IMR-90 (cell line): ENCODE measurements at regions not wholly inside any gene's neighbourhood (a gene's known extent, or its start where the extent isn't known, plus 50 kb on each side); places are given as distances from the start of the nearest gene placed in this dataset.
A peak's percentile ranks its signal among the peaks of the same experiment; 100 is the strongest.

Experiments used
- ATAC-seq: fragments of 200-7000 bp; cut with Tn5 transposase; 2 replicates; pipeline ENCODE4 v1.9.1; 2020; ENCODE audit warnings: low read depth, mild to moderate bottlenecking, moderate library complexity
- BruUV-seq: library from RNA; stranded (reverse); fragments of 400-500 nt; replicated peaks from 2 replicates; lab custom pipeline; 2021; lab: Mats Ljungman, UMichigan
- CTCF ChIA-PET: fragments of 300-600 bp; formaldehyde crosslinking; extraction: SDS; loops from one replicate; lab custom pipeline; 2021; ENCODE audit warnings: antibody characterized with exemption; lab: Yijun Ruan, JAX
- POLR2A ChIA-PET: fragments of 300-600 bp; sonication (Branson Sonifier 250); formaldehyde crosslinking; loops from one replicate; lab custom pipeline; 2022; ENCODE audit warnings: antibody characterized with exemption; ENCODE audit not compliant: unreplicated experiment; lab: Charles Lee
- DNase-seq: peaks from one replicate; pipeline ENCODE4 v3.0.0; 2013
- H2AFZ ChIP-seq: replicated peaks from 2 replicates; pipeline ENCODE3; 2013; ENCODE audit warnings: low read length, mild to moderate bottlenecking; ENCODE audit not compliant: poor library complexity
- H2AK5ac ChIP-seq: 2 replicates; pipeline ENCODE4 v1.6.1; 2013; ENCODE audit warnings: low read depth, low read length, inconsistent platforms
- H2AK9ac ChIP-seq: replicated peaks from 2 replicates; pipeline ENCODE3; 2013; ENCODE audit warnings: mild to moderate bottlenecking, low read depth, low read length, moderate library complexity; ENCODE audit not compliant: poor library complexity
- H2BK120ac ChIP-seq: 2 replicates; pipeline ENCODE4 v1.6.1; 2013; ENCODE audit warnings: low read depth, low read length, inconsistent platforms
- H2BK15ac ChIP-seq: 3 replicates; pipeline ENCODE4 v1.6.1; 2013; ENCODE audit warnings: low read depth, low read length, inconsistent platforms
- H2BK20ac ChIP-seq: 2 replicates; pipeline ENCODE4 v1.6.1; 2013; ENCODE audit warnings: low read depth, mild to moderate bottlenecking, inconsistent platforms, low read length, moderate library complexity
- H2BK5ac ChIP-seq: 2 replicates; pipeline ENCODE4 v1.6.1; 2013; ENCODE audit warnings: mild to moderate bottlenecking, low read depth, low read length, inconsistent platforms; ENCODE audit not compliant: poor library complexity, severe bottlenecking
- H3K14ac ChIP-seq: replicated peaks from 2 replicates; pipeline ENCODE4 v1.6.1; 2013; ENCODE audit warnings: low read depth, low read length, inconsistent platforms
- H3K18ac ChIP-seq: 2 replicates; pipeline ENCODE4 v1.6.1; 2013; ENCODE audit warnings: low read depth, low read length, control low read depth
- H3K23ac ChIP-seq: 2 replicates; pipeline ENCODE4 v1.6.1; 2013; ENCODE audit warnings: low read depth, low read length, inconsistent platforms
- H3K27ac ChIP-seq: 2 replicates; pipeline ENCODE4 v1.5.1; 2013; ENCODE audit warnings: mild to moderate bottlenecking, control low read depth, low read length; ENCODE audit not compliant: insufficient read depth
- H3K27me3 ChIP-seq: 2 replicates; pipeline ENCODE4 v1.6.1; 2013; ENCODE audit warnings: low read length; ENCODE audit not compliant: control insufficient read depth, insufficient read depth
- H3K36me3 ChIP-seq: 2 replicates; pipeline ENCODE4 v1.6.1; 2013; ENCODE audit warnings: low read length, mixed read lengths; ENCODE audit not compliant: control insufficient read depth, insufficient read depth
- H3K4ac ChIP-seq: 2 replicates; pipeline ENCODE4 v1.6.1; 2013; ENCODE audit warnings: low read depth, low read length, inconsistent platforms
- H3K4me1 ChIP-seq: 2 replicates; pipeline ENCODE4 v1.6.1; 2013; ENCODE audit warnings: low read length, mixed read lengths; ENCODE audit not compliant: control insufficient read depth, insufficient read depth
- H3K4me2 ChIP-seq: 2 replicates; pipeline ENCODE4 v1.6.1; 2013; ENCODE audit warnings: low read depth, mild to moderate bottlenecking, control low read depth, low read length, moderate library complexity
- H3K4me3 ChIP-seq: 2 replicates; pipeline ENCODE4 v1.5.1; 2013; ENCODE audit warnings: low read depth, mild to moderate bottlenecking, control low read depth, low read length, moderate library complexity; ENCODE audit not compliant: insufficient read depth
- H3K56ac ChIP-seq: 2 replicates; pipeline ENCODE4 v1.6.1; 2013; ENCODE audit warnings: low read length, inconsistent platforms; ENCODE audit not compliant: insufficient read depth; ENCODE audit errors: extremely low read depth
- H3K79me1 ChIP-seq, 2 experiments: 2 replicates each; pipeline ENCODE4 v1.6.1; 2013; ENCODE audit warnings: low read length in 2 of 2, inconsistent platforms in 1 of 2, low read depth in 1 of 2
- H3K9ac ChIP-seq: 2 replicates; pipeline ENCODE4 v1.6.1; 2013; ENCODE audit warnings: low read depth, low read length, control low read depth
- H3K9me1 ChIP-seq: 2 replicates; pipeline ENCODE4 v1.6.1; 2013; ENCODE audit warnings: low read length, inconsistent platforms; ENCODE audit not compliant: insufficient read depth
- H3K9me3 ChIP-seq: 2 replicates; pipeline ENCODE4 v1.6.1; 2013; ENCODE audit warnings: low read length; ENCODE audit not compliant: control insufficient read depth, insufficient read depth
- H4K20me1 ChIP-seq: 2 replicates; pipeline ENCODE4 v1.6.1; 2013; ENCODE audit warnings: low read length, inconsistent platforms; ENCODE audit not compliant: insufficient read depth
- H4K5ac ChIP-seq: 2 replicates; pipeline ENCODE4 v1.6.1; 2013; ENCODE audit warnings: mild to moderate bottlenecking, low read depth, low read length, control low read depth
- H4K8ac ChIP-seq, 2 experiments: 2 replicates each; pipeline ENCODE4 v1.6.1; 2013; ENCODE audit warnings: low read depth in 2 of 2, low read length in 2 of 2, control low read depth in 1 of 2, inconsistent platforms in 1 of 2
- H4K91ac ChIP-seq: 2 replicates; pipeline ENCODE4 v1.6.1; 2013; ENCODE audit warnings: low read depth, low read length, inconsistent platforms; ENCODE audit not compliant: insufficient read depth
- CTCF ChIP-seq: conservative IDR thresholded peaks from 2 replicates; pipeline ENCODE4 v1.5.1; 2012; ENCODE audit warnings: mild to moderate bottlenecking, low read depth, low read length, improper control_type of control experiment
- ELK1 ChIP-seq: fragments of 150-350 bp; IDR thresholded peaks from 2 replicates; pipeline ENCODE4 v1.6.1; 2016; ENCODE audit warnings: low read depth, mild to moderate bottlenecking, low read length, moderate library complexity, borderline replicate concordance
- FOS ChIP-seq: fragments of 150-350 bp; IDR thresholded peaks from 2 replicates; pipeline ENCODE4 v1.6.1; 2016; ENCODE audit warnings: low read depth, low read length
- MAFK ChIP-seq: IDR thresholded peaks from 2 replicates; pipeline ENCODE4 v1.6.1; 2012; ENCODE audit warnings: low read depth, low read length, improper control_type of control experiment
- NFE2L2 ChIP-seq: fragments of 150-350 bp; IDR thresholded peaks from 2 replicates; pipeline ENCODE4 v1.6.1; 2016; ENCODE audit warnings: low read depth, mild to moderate bottlenecking, low read length
- POLR2A ChIP-seq: IDR thresholded peaks from 2 replicates; pipeline ENCODE4 v1.6.1; 2012; ENCODE audit warnings: mild to moderate bottlenecking, low read depth, low read length
- RAD21 ChIP-seq: IDR thresholded peaks from 2 replicates; pipeline ENCODE4 v1.6.1; 2012; ENCODE audit warnings: low read length, improper control_type of control experiment
- RCOR1 ChIP-seq: IDR thresholded peaks from 2 replicates; pipeline ENCODE4 v1.6.1; 2012; ENCODE audit warnings: mild to moderate bottlenecking, low read length, improper control_type of control experiment; ENCODE audit not compliant: insufficient replicate concordance
- SMC3 ChIP-seq: fragments of 150-350 bp; IDR thresholded peaks from 2 replicates; pipeline ENCODE4 v1.6.1; 2016; ENCODE audit warnings: low read depth, mild to moderate bottlenecking, antibody characterized with exemption, low read length, moderate library complexity
- USF2 ChIP-seq: fragments of 150-350 bp; IDR thresholded peaks from 2 replicates; pipeline ENCODE4 v1.6.1; 2017; ENCODE audit warnings: mild to moderate bottlenecking, antibody characterized with exemption, low read length, low read depth
- WGBS, 2 experiments: methylation state at CpG; one replicate each; pipeline versions ENCODE4 v1.1.5 to v1.1.7; 2013; ENCODE audit warnings: missing lambda C conversion rate in 2 of 2; ENCODE audit not compliant: insufficient read length in 1 of 2; ENCODE audit errors: extremely low coverage in 2 of 2; 5-methylcytosine and 5-hydroxymethylcytosine counted together
- dilution Hi-C: fragments of 300-500 bp; cut with HindIII; formaldehyde crosslinking; loops from one replicate; pipeline ENCODE4 v1.14.3; 2018; ENCODE audit warnings: low sequenced_read_pairs; ENCODE audit not compliant: unreplicated experiment
- in situ Hi-C: fragments of 300-500 bp; cut with MboI; formaldehyde crosslinking; loops from 3 replicates; pipeline ENCODE4 v1.14.3; 2019; ENCODE audit warnings: low sequenced_read_pairs, inconsistent platforms, mixed read lengths
- intact Hi-C: fragments of 100-400 bp; cut with micrococcal nuclease; formaldehyde crosslinking; loops from 2 replicates; pipeline ENCODE4 v1.10.0; 2022

GRCh38 chr1:55639051-55639450 lies 423.9 kb upstream of the USP24 start:
- Histone ChIP-seq H3K4me3 (no peak overlapping the region), H2AK9ac (no peak overlapping the region), H4K91ac (no peak overlapping the region), H3K23ac (no peak overlapping the region), H3K9me3 (no peaks in the 10 kb centered on the region), H2AFZ (no peak overlapping the region), H2AK5ac (no peak overlapping the region), H2BK120ac (no peak overlapping the region; the same call in 1 of the 2 replicates), H2BK15ac (no peak overlapping the region; the same call in 2 of the 3 replicates), H4K8ac (no peak overlapping the region), H3K18ac (no peak overlapping the region), H3K36me3 (no peaks in the 10 kb centered on the region), H2BK5ac (no peak overlapping the region), H3K27ac (no peak overlapping the region), H2BK20ac (no peak overlapping the region), H3K9me1 (no peaks in the 10 kb centered on the region), H3K56ac (no peak overlapping the region), H3K79me1 (no peaks in the 10 kb centered on the region), H4K20me1 (no peaks in the 10 kb centered on the region), H3K4me1 (peaks cover 8% of the 10 kb centered on the region; the same call in 1 of the 2 replicates), H3K9ac (no peak overlapping the region), H3K14ac (peak overlapping the region; percentile 22; the same call in 1 of the 2 replicates), H4K5ac (no peak overlapping the region), H3K4me2 (no peak overlapping the region), H3K27me3 (no peaks in the 10 kb centered on the region), H3K4ac (no peak overlapping the region)
- no peak for TF ChIP-seq USF2
- TF ChIP-seq RCOR1 = no peak
- no peak for TF ChIP-seq MAFK
- TF ChIP-seq CTCF = no peak
- TF ChIP-seq POLR2A = no peak
- TF ChIP-seq RAD21 = no peak
- no peak for TF ChIP-seq ELK1
- TF ChIP-seq FOS = no peak
- TF ChIP-seq NFE2L2 = no peak
- no peak for TF ChIP-seq SMC3
- in situ Hi-C loops = no loop called here
- intact Hi-C loops = loop anchor here (10.0 kb wide), 1 partner anchor 124 kb away; no protein-coding TSS in a partner anchor
- no peak for DNase-seq
- no peak for ATAC-seq
- ChIA-PET CTCF (no interaction called here), POLR2A (no interaction called here)
- no CpG with 5 or more reads among the region's 1 CpG for WGBS, 2 experiments
- dilution Hi-C loops = no loop called here
- no TSS peak for BruUV-seq
